HepG2 (cell line): ENCODE measurements at regions not wholly inside any gene's neighbourhood (a gene's known extent, or its start where the extent isn't known, plus 50 kb on each side); places are given as distances from the start of the nearest gene placed in this dataset.

Experiments used
- ATAC-seq: fragments of 200-7000 bp; cut with Tn5 transposase; 3 replicates; pipeline ENCODE4 v1.9.1; 2020; ENCODE audit warnings: mild to moderate bottlenecking, moderate library complexity
- BruUV-seq: library from RNA; stranded (reverse); fragments of 400-500 nt; replicated peaks from 2 replicates; lab custom pipeline; 2021; lab: Mats Ljungman, UMichigan
- CTCF ChIA-PET: fragments of 300-600 bp; formaldehyde crosslinking; extraction: SDS; loops from one replicate; lab custom pipeline; 2021; ENCODE audit warnings: low total read pairs, inconsistent platforms, low intra/inter-chr PET ratio; lab: Yijun Ruan, JAX
- POLR2A ChIA-PET: fragments of 350-600 bp; sonication (Branson Sonifier 250); formaldehyde crosslinking; loops from one replicate; lab custom pipeline; 2020; ENCODE audit warnings: antibody characterized with exemption, inconsistent platforms; lab: Yijun Ruan, JAX
- DNase-seq: peaks from one replicate; pipeline ENCODE4 v3.0.0-alpha.2; 2015; ENCODE audit warnings: low spot score
- FAIRE-seq: peaks from 3 replicates; lab custom pipeline; 2011; peaks lifted over from hg19 to GRCh38; lab: Jason Lieb, UNC
- H2AFZ ChIP-seq: one replicate; pipeline ENCODE4 v1.6.1; 2011; ENCODE audit warnings: low read length, inconsistent platforms
- H3K27ac ChIP-seq: fragments of 300-600 bp; 3 replicates; pipeline ENCODE4 v1.8.0; 2011; ENCODE audit warnings: mixed run types, mild to moderate bottlenecking, mixed read lengths, low read length, inconsistent platforms; ENCODE audit not compliant: insufficient read depth; ENCODE audit errors: extremely low read length
- H3K27me3 ChIP-seq, 2 experiments: fragments of 200-600 bp in 1 of 2; 2 replicates in 1 of 2; 3 replicates in 1 of 2; pipeline versions ENCODE4 v1.6.0 to v1.8.0; 2011; ENCODE audit warnings: low read length in 2 of 2, mild to moderate bottlenecking in 2 of 2, moderate library complexity in 2 of 2, inconsistent platforms in 1 of 2; ENCODE audit not compliant: insufficient read depth in 2 of 2, control insufficient read depth in 1 of 2
- H3K36me3 ChIP-seq, 2 experiments: fragments of 200-600 bp in 1 of 2; replicated peaks in 1 of 2; 2 replicates in 1 of 2; 3 replicates in 1 of 2; pipeline versions ENCODE4 v1.5.1 to v1.8.0; 2011; ENCODE audit warnings: low read length in 2 of 2, inconsistent platforms in 1 of 2; ENCODE audit not compliant: insufficient read depth in 2 of 2, control insufficient read depth in 1 of 2
- H3K4me1 ChIP-seq: 2 replicates; pipeline ENCODE4 v1.5.1; 2012; ENCODE audit warnings: low read length, inconsistent platforms; ENCODE audit not compliant: insufficient read depth
- H3K4me2 ChIP-seq: 2 replicates; pipeline ENCODE4 v1.6.0; 2011; ENCODE audit warnings: low read depth, low read length, inconsistent platforms
- H3K4me3 ChIP-seq, 3 experiments: fragments of 200-600 bp in 1 of 3; sonication (generic), shearing (Covaris generic) in 1 of 3; replicated peaks in 1 of 3; 2 replicates each; pipeline ENCODE4 v1.5.1; 2011 to 2016; ENCODE audit warnings: low read length in 3 of 3, inconsistent platforms in 2 of 3, low read depth in 2 of 3, mild to moderate bottlenecking in 2 of 3, control low read depth in 1 of 3, mixed read lengths in 1 of 3; ENCODE audit not compliant: insufficient read depth in 1 of 3
- H3K79me2 ChIP-seq: one replicate; pipeline ENCODE4 v1.6.1; 2011; ENCODE audit warnings: low read length, inconsistent platforms; ENCODE audit not compliant: insufficient read depth
- H3K9ac ChIP-seq: 2 replicates; pipeline ENCODE4 v1.6.0; 2011; ENCODE audit warnings: mild to moderate bottlenecking, low read depth, low read length, inconsistent platforms; ENCODE audit not compliant: insufficient read depth
- H3K9me3 ChIP-seq: 2 replicates; pipeline ENCODE4 v1.5.1; 2012; ENCODE audit warnings: mild to moderate bottlenecking, low read length
- H4K20me1 ChIP-seq: 2 replicates; pipeline ENCODE4 v1.6.0; 2011; ENCODE audit warnings: inconsistent platforms, mild to moderate bottlenecking, low read length, moderate library complexity; ENCODE audit not compliant: insufficient read depth
- ATRX ChIP-seq: sonication (generic); formaldehyde crosslinking; IDR thresholded peaks from 2 replicates; pipeline ENCODE4 v1.4.0; 2020; ENCODE audit warnings: missing genetic modification reagents, borderline replicate concordance
- EP300 ChIP-seq, 3 experiments: sonication (generic) in 1 of 3; formaldehyde crosslinking in 1 of 3; IDR thresholded peaks; 2 replicates each; pipeline versions ENCODE4 v1.5.1 to v1.6.1; 2011 to 2020; ENCODE audit warnings: low read depth in 2 of 3, low read length in 2 of 3, borderline replicate concordance in 1 of 3, improper control_type of control experiment in 1 of 3, mild to moderate bottlenecking in 1 of 3, missing genetic modification reagents in 1 of 3, moderate library complexity in 1 of 3
- KDM5B ChIP-seq: sonication (generic); formaldehyde crosslinking; IDR thresholded peaks from 2 replicates; pipeline ENCODE4 v1.4.0; 2020; ENCODE audit warnings: missing genetic modification reagents, mild to moderate bottlenecking, borderline replicate concordance
- MTF1 ChIP-seq: sonication (generic); formaldehyde crosslinking; IDR thresholded peaks from 2 replicates; pipeline ENCODE4 v1.5.0; 2020; ENCODE audit warnings: missing genetic modification reagents
- ZNF383 ChIP-seq: sonication (generic); formaldehyde crosslinking; IDR thresholded peaks from 2 replicates; pipeline ENCODE4 v1.4.0; 2020; ENCODE audit warnings: missing genetic modification reagents, mild to moderate bottlenecking, borderline replicate concordance
- WGBS: methylation state at CpG from one replicate; pipeline ENCODE4 v1.1.6; 2017; ENCODE audit warnings: low lambda C conversion rate; 5-methylcytosine and 5-hydroxymethylcytosine counted together
- in situ Hi-C: cut with HindIII; loops from 2 replicates; pipeline ENCODE4 v1.10.0; 2017; ENCODE audit warnings: low pct_unique_long_range_greater_than_20kb; ENCODE audit not compliant: extremely low pct_ligation_motif_present
- intact Hi-C: fragments of 100-400 bp; cut with micrococcal nuclease; formaldehyde crosslinking; loops from one replicate; pipeline ENCODE4 v1.10.0; 2022; ENCODE audit not compliant: unreplicated experiment

- H2AFZ ChIP-seq, result no peak overlapping the region
- no peak for TF ChIP-seq ATRX (CRISPR knock-in tag)
- TF ChIP-seq, all 625 proteins: peak for 0
- no peak overlapping the region for H3K4me2 ChIP-seq
- ChIA-PET CTCF (no interaction called here), POLR2A (no interaction called here)
- no peaks in the 10 kb centered on the region; a peak in 1 of 5 replicates for H3K27me3 ChIP-seq
- ATAC-seq (no peak), FAIRE-seq (no peak), DNase-seq (no peak)
- no peaks in the 10 kb centered on the region for H3K79me2 ChIP-seq
- H3K27ac ChIP-seq, result no peak overlapping the region
- BruUV-seq, result no TSS peak
- H3K9ac ChIP-seq, result no peak overlapping the region
- H3K4me3 ChIP-seq, result no peak overlapping the region
- H3K9me3 ChIP-seq, result no peaks in the 10 kb centered on the region
- 0% methylated on average over 1 of the region's 1 CpG for WGBS
- no peaks in the 10 kb centered on the region for H3K4me1 ChIP-seq
- H4K20me1 ChIP-seq, result no peaks in the 10 kb centered on the region
- in situ Hi-C loops, result loop anchor here (25.0 kb wide), 1 partner anchor 1073 kb away; no protein-coding TSS in a partner anchor
- H3K36me3 ChIP-seq, result no peaks in the 10 kb centered on the region
- intact Hi-C loops, result no loop called here
Observed at GRCh38 chr12:42010257-42010656, 134.4 kb downstream of the GXYLT1 start.

GRCh38 chr12:42008996-42009395, 135.7 kb downstream of the GXYLT1 start:
- no peaks in the 10 kb centered on the region for H3K9me3 ChIP-seq
- CTCF ChIA-PET, result no interaction called here
- POLR2A ChIA-PET, result no interaction called here
- no peaks in the 10 kb centered on the region for H3K4me1 ChIP-seq
- in situ Hi-C loops, result loop anchor here (25.0 kb wide), 1 partner anchor 1072 kb away; no protein-coding TSS in a partner anchor
- 17% methylated on average over 5 of the region's 5 CpGs for WGBS
- FAIRE-seq, result no peak
- no peaks in the 10 kb centered on the region for H4K20me1 ChIP-seq
- no peaks in the 10 kb centered on the region for H3K79me2 ChIP-seq
- BruUV-seq, result no TSS peak
- ATAC-seq, result no peak
- H3K4me3 ChIP-seq, result no peak overlapping the region
- no peaks in the 10 kb centered on the region for H3K36me3 ChIP-seq
- DNase-seq, result no peak
- intact Hi-C loops, result no loop called here
- no peak overlapping the region for H2AFZ ChIP-seq
- H3K27me3 ChIP-seq, result no peaks in the 10 kb centered on the region; a peak in 1 of 5 replicates
- H3K27ac ChIP-seq, result no peak overlapping the region
- H3K9ac ChIP-seq, result no peak overlapping the region
- no peak overlapping the region for H3K4me2 ChIP-seq
- TF ChIP-seq MTF1 (CRISPR knock-in tag) (no peak), KDM5B (CRISPR knock-in tag) (no peak), ZNF383 (CRISPR knock-in tag) (no peak), EP300 (IDR thresholded peaks at IDR 0.05; ENCODE audit: low read depth in 2 of 2, low read length in 2 of 2) (no peak), EP300 (CRISPR knock-in tag; IDR thresholded peaks at IDR 0.05; ENCODE audit: borderline replicate concordance) (no peak)
